ENCODE measurements at regions not wholly inside any gene's neighbourhood (a gene's known extent, or its start where the extent isn't known, plus 50 kb on each side); places are given as distances from the start of the nearest gene placed in this dataset.

DNA sequence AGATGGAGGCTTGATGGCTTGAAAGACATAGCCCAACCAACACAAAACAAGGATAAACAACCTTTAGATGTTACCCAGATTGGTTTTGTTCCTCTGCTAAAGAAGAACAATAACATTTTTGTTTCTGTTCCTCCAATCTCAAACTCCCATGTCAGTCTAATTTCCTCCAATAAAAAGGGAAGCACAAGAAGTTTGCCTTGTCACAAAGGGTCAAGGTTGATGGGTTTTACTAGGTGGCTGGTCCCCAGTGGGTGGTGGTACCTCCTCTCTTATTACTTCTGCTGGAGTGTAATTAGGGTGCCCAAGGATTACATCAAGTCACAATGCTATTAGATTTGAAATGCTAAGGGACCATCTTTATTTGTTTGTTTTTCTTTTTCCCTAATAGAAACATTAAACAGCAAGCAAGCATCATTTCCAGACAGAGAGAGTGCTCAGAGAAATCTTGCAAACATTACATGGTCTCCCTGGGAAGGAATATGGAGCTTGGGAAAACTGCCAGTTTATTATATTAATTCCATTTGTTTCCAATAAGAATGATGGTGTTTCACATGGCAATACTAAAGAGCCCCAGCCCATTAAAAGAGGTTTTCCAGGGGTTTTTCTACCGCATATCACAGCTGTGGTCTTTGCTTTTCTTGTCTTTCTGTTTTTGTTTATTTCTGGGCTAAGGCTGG is 78.3 kb upstream of the AOAH start:
- Histone ChIP-seq H3K4me3 (ENCODE audit: low read depth, low read length) (no peak overlapping the region), H3K27ac (no peak overlapping the region), H3K27me3 (replicated peaks) (no peaks in the 10 kb centered on the region), H3K36me3 (replicated peaks) (no peaks in the 10 kb centered on the region)
- in situ Hi-C loops (cut with HindIII; ENCODE audit: low pct_ligation_motif_present, low sequenced_read_pairs), result no loop called here
- TF ChIP-seq, protein P1, sequence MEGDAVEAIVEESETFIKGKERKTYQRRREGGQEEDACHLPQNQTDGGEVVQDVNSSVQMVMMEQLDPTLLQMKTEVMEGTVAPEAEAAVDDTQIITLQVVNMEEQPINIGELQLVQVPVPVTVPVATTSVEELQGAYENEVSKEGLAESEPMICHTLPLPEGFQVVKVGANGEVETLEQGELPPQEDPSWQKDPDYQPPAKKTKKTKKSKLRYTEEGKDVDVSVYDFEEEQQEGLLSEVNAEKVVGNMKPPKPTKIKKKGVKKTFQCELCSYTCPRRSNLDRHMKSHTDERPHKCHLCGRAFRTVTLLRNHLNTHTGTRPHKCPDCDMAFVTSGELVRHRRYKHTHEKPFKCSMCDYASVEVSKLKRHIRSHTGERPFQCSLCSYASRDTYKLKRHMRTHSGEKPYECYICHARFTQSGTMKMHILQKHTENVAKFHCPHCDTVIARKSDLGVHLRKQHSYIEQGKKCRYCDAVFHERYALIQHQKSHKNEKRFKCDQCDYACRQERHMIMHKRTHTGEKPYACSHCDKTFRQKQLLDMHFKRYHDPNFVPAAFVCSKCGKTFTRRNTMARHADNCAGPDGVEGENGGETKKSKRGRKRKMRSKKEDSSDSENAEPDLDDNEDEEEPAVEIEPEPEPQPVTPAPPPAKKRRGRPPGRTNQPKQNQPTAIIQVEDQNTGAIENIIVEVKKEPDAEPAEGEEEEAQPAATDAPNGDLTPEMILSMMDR (IDR thresholded peaks at IDR 0.05; ENCODE audit: low read depth, low read length, missing control alignments), result no peak
- DNase-seq, result no peak

DNA sequence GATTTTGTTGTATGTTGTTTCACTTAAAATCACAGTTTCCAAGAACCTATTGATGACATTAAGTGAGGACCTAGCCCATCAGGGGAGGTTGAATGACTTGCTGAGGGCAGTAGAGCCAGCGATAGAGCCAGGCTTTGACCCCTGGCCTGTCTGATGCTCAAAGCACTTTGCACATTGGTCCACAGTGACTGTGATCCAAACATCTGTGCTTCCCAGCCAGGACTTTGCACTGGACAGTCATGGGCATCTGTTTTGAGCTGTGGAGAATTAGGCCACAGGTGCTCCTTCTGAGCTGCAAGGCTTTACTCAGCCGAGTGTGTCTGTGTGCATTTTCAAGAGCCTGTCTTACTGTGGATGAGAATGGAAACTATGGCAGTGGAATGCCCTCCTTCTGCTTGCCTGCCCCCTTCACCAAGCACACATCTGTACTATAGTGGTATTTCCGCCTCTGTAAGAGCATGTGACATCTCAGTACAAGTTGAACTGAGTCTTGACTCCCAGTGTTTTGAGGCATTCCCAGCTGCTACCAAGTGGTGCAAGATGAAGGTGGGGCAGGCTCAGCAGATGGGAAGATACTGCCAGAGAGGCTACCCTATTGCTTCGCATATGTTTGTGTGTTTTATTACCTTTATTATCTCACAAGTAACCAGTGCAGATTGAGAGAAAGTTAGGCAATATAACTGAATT is 72.7 kb upstream of the AOAH start:
- no peak overlapping the region for H3K27ac ChIP-seq

DNA sequence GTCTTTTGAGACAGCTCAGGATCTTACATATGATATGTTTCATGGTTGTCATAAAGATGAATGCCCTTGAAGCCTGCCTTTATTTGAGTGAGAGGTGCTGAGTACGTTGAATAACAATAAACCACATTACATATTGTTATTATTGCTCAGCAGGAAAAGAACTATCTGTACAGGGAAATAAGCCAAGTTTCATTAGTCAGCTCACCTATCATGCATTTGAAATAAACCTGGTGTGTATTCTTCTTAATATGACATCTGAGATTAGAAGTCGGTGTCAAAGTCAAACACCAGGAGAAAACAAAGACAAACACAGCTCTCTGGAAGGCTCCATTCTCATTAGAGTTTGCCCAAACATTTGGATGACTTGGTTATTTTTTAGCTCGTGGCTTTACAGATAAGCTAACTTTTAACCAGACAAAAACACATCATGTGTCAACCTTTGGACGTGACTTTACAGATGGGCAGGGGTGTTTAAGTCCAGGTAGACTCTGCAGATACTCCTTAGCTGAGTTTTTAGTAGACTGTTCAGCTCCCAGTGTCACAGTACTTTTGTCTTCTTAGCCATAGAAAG is 71.2 kb upstream of the AOAH start:
- no peaks in the 10 kb centered on the region for H3K27me3 ChIP-seq (replicated peaks)
- H3K4me3 ChIP-seq (ENCODE audit: low read depth, low read length), result no peak overlapping the region
- DNase-seq, result no peak
- TF ChIP-seq, protein P1 (IDR thresholded peaks at IDR 0.05; ENCODE audit: low read depth, low read length, missing control alignments), result no peak
- H3K27ac ChIP-seq, result no peak overlapping the region
- no peaks in the 10 kb centered on the region for H3K36me3 ChIP-seq (replicated peaks)
- in situ Hi-C loops (cut with HindIII; ENCODE audit: low pct_ligation_motif_present, low sequenced_read_pairs), result no loop called here

More for the DNA sequence above, 72.7 kb upstream of the AOAH start:
- in situ Hi-C loops (cut with HindIII; ENCODE audit: low pct_ligation_motif_present, low sequenced_read_pairs), result no loop called here
- H3K4me3 ChIP-seq (ENCODE audit: low read depth, low read length), result no peak overlapping the region
- no peaks in the 10 kb centered on the region for H3K27me3 ChIP-seq (replicated peaks)
- TF ChIP-seq, protein P1 (IDR thresholded peaks at IDR 0.05; ENCODE audit: low read depth, low read length, missing control alignments), result no peak
- no peaks in the 10 kb centered on the region for H3K36me3 ChIP-seq (replicated peaks)
- no peak for DNase-seq

DNA sequence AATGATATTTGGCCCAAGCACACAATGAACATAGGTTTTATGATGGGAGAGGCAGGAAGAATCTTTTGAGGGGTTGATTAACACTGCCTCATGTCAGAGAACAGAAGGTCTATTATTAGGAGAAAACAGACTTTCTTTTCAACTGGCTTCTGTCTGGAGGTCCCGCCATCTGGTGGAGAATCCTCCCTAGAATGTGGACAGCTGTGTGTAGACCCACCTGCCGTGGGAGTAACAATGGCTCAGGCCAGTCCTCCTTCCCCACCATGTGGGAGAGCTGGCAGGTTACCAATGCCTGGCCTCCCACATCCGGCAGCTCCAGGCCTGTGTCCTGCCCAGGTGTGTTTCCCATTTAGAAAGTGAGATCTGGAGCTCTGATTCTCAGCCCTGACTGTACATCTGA is 70.4 kb upstream of the AOAH start:
- no peaks in the 10 kb centered on the region for H3K36me3 ChIP-seq (replicated peaks)
- in situ Hi-C loops (cut with HindIII; ENCODE audit: low pct_ligation_motif_present, low sequenced_read_pairs), result no loop called here
- H3K4me3 ChIP-seq (ENCODE audit: low read depth, low read length), result no peak overlapping the region
- H3K27ac ChIP-seq, result no peak overlapping the region
- no peak for DNase-seq
- H3K27me3 ChIP-seq (replicated peaks), result no peaks in the 10 kb centered on the region
- TF ChIP-seq, protein P1 (IDR thresholded peaks at IDR 0.05; ENCODE audit: low read depth, low read length, missing control alignments), result peak; percentile 12

DNA sequence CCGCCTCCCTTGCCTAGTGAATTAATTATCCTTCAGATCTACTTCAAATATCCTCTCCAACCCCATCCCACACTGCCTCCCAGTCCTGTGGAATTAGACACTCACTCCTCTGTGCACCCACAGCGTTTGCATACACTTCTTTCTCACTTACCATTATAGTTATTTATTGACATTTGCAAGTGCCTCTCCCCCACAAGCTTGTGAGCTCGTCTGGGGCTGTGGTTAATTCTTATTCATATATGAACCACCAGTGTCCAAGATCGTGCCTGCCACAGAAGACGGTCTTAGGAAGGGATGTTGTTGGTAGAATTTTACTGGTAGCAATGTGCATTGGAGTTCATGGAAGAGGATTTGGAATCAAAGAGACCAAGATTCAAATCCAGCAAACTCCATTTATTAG is 68.1 kb upstream of the AOAH start:
- no peak overlapping the region for H3K4me3 ChIP-seq (ENCODE audit: low read depth, low read length)
- H3K27ac ChIP-seq, result no peak overlapping the region
- no peaks in the 10 kb centered on the region for H3K36me3 ChIP-seq (replicated peaks)
- DNase-seq, result no peak
- TF ChIP-seq, protein P1 (IDR thresholded peaks at IDR 0.05; ENCODE audit: low read depth, low read length, missing control alignments), result no peak
- no peaks in the 10 kb centered on the region for H3K27me3 ChIP-seq (replicated peaks)
- in situ Hi-C loops (cut with HindIII; ENCODE audit: low pct_ligation_motif_present, low sequenced_read_pairs), result no loop called here
